Trophoblast cell (in vitro differentiated cells and primary cell): ENCODE measurements at regions not wholly inside any gene's neighbourhood (a gene's known extent, or its start where the extent isn't known, plus 50 kb on each side); places are given as distances from the start of the nearest gene placed in this dataset.
A peak's percentile ranks its signal among the peaks of the same experiment; 100 is the strongest.

Experiments used
- DNase-seq, 2 donors: peaks; one replicate each; pipeline ENCODE4 v3.0.0-alpha.2; 2016
- H2AFZ ChIP-seq: 2 replicates; pipeline ENCODE4 v1.6.1; 2013; ENCODE audit warnings: low read length, moderate library complexity, mild to moderate bottlenecking; ENCODE audit not compliant: insufficient read depth, poor library complexity
- H2AK5ac ChIP-seq: 2 replicates; pipeline ENCODE4 v1.6.1; 2013; ENCODE audit warnings: mild to moderate bottlenecking, low read length
- H2BK120ac ChIP-seq: 2 replicates; pipeline ENCODE4 v1.6.1; 2013; ENCODE audit warnings: low read length, mild to moderate bottlenecking, moderate library complexity; ENCODE audit not compliant: insufficient read depth, poor library complexity
- H2BK12ac ChIP-seq: 2 replicates; pipeline ENCODE4 v1.6.1; 2013; ENCODE audit warnings: mild to moderate bottlenecking, low read length, moderate library complexity
- H2BK5ac ChIP-seq: 2 replicates; pipeline ENCODE4 v1.6.1; 2013; ENCODE audit warnings: low read length, low read depth, moderate library complexity, mild to moderate bottlenecking; ENCODE audit not compliant: poor library complexity
- H3K14ac ChIP-seq: 2 replicates; pipeline ENCODE4 v1.6.1; 2013; ENCODE audit warnings: mild to moderate bottlenecking, low read length
- H3K18ac ChIP-seq: 2 replicates; pipeline ENCODE4 v1.6.1; 2013; ENCODE audit warnings: mild to moderate bottlenecking, low read length
- H3K23ac ChIP-seq: 2 replicates; pipeline ENCODE4 v1.6.1; 2013; ENCODE audit warnings: low read length
- H3K27ac ChIP-seq: 2 replicates; pipeline ENCODE4 v1.5.1; 2013; ENCODE audit warnings: low read depth, mild to moderate bottlenecking, inconsistent platforms, low read length, moderate library complexity
- H3K27me3 ChIP-seq: 2 replicates; pipeline ENCODE4 v1.6.1; 2013; ENCODE audit warnings: inconsistent platforms, mild to moderate bottlenecking, low read length, moderate library complexity; ENCODE audit not compliant: insufficient read depth
- H3K36me3 ChIP-seq, 2 experiments: 1 replicate in 1 of 2; 2 replicates in 1 of 2; pipeline ENCODE4 v1.6.1; 2013; ENCODE audit warnings: low read length in 2 of 2, mild to moderate bottlenecking in 2 of 2, moderate library complexity in 1 of 2; ENCODE audit not compliant: insufficient read depth in 2 of 2, control insufficient read depth in 1 of 2
- H3K4ac ChIP-seq: 2 replicates; pipeline ENCODE4 v1.6.1; 2013; ENCODE audit warnings: low read depth, mild to moderate bottlenecking, low read length, moderate library complexity
- H3K4me1 ChIP-seq, 2 experiments: 1 replicate in 1 of 2; 2 replicates in 1 of 2; pipeline ENCODE4 v1.6.1; 2013; ENCODE audit warnings: low read length in 2 of 2, mild to moderate bottlenecking in 2 of 2, moderate library complexity in 1 of 2; ENCODE audit not compliant: insufficient read depth in 2 of 2, control insufficient read depth in 1 of 2
- H3K4me2 ChIP-seq: 2 replicates; pipeline ENCODE4 v1.6.1; 2013; ENCODE audit warnings: inconsistent platforms, mild to moderate bottlenecking, low read length, moderate library complexity
- H3K4me3 ChIP-seq: 2 replicates; pipeline ENCODE4 v1.5.1; 2013; ENCODE audit warnings: mild to moderate bottlenecking, low read depth, low read length, inconsistent platforms
- H3K79me1 ChIP-seq: one replicate; pipeline ENCODE4 v1.6.1; 2013; ENCODE audit warnings: low read length
- H3K79me2 ChIP-seq: 2 replicates; pipeline ENCODE4 v1.6.1; 2013; ENCODE audit warnings: low read length, mild to moderate bottlenecking; ENCODE audit not compliant: control insufficient read depth, insufficient read depth, poor library complexity
- H3K9ac ChIP-seq: 2 replicates; pipeline ENCODE4 v1.6.1; 2013; ENCODE audit warnings: mild to moderate bottlenecking, low read length
- H3K9me3 ChIP-seq: 2 replicates; pipeline ENCODE4 v1.6.1; 2013; ENCODE audit warnings: low read depth, mild to moderate bottlenecking, control low read depth, inconsistent platforms, low read length; ENCODE audit not compliant: insufficient read depth
- H4K12ac ChIP-seq: 2 replicates; pipeline ENCODE4 v1.6.1; 2013; ENCODE audit warnings: low read depth, mild to moderate bottlenecking, low read length, moderate library complexity
- H4K8ac ChIP-seq: 2 replicates; pipeline ENCODE4 v1.6.1; 2013; ENCODE audit warnings: low read depth, mild to moderate bottlenecking, low read length, moderate library complexity
- H4K91ac ChIP-seq: one replicate; pipeline ENCODE4 v1.6.1; 2013; ENCODE audit warnings: low read depth, mild to moderate bottlenecking, low read length, moderate library complexity
- WGBS: extraction: QIAGEN DNeasy Blood & Tissue Kit; methylation state at CpG from one replicate; pipeline ENCODE4 v1.1.7; 2013; ENCODE audit warnings: missing lambda C conversion rate; ENCODE audit not compliant: insufficient read length, insufficient coverage; ENCODE audit errors: extremely low coverage; 5-methylcytosine and 5-hydroxymethylcytosine counted together

- no CpG with 5 or more reads among the region's 4 CpGs for WGBS
Observed at GRCh38 chr5:161047024-161047423, 195.0 kb upstream of the ATP10B start.

GRCh38 chr5:161042862-161043261 lies 190.9 kb upstream of the ATP10B start:
- Histone ChIP-seq H4K12ac (no peak overlapping the region), H3K23ac (no peak overlapping the region), H2BK5ac (no peak overlapping the region), H3K36me3 (no peaks in the 10 kb centered on the region), H3K18ac (no peak overlapping the region), H3K27ac (no peak overlapping the region), H3K9me3 (no peaks in the 10 kb centered on the region), H3K79me1 (no peaks in the 10 kb centered on the region), H2BK120ac (no peak overlapping the region), H4K8ac (no peak overlapping the region), H2AK5ac (no peak overlapping the region), H3K4me2 (no peak overlapping the region), H2AFZ (no peak overlapping the region), H3K4ac (no peak overlapping the region), H3K79me2 (no peaks in the 10 kb centered on the region), H3K14ac (no peak overlapping the region), H3K9ac (no peak overlapping the region), H3K27me3 (no peaks in the 10 kb centered on the region), H3K4me1 (no peaks in the 10 kb centered on the region), H2BK12ac (no peak overlapping the region), H4K91ac (no peak overlapping the region), H3K4me3 (no peak overlapping the region)
- WGBS = no CpG with 5 or more reads among the region's 3 CpGs
- no peak for DNase-seq

More at GRCh38 chr5:161047024-161047423, 195.0 kb upstream of the ATP10B start:
- Histone ChIP-seq H2AK5ac (no peak overlapping the region), H3K14ac (no peak overlapping the region), H3K27ac (no peak overlapping the region), H3K9ac (no peak overlapping the region), H2BK12ac (no peak overlapping the region), H3K4ac (no peak overlapping the region), H3K4me3 (no peak overlapping the region), H4K8ac (no peak overlapping the region), H3K23ac (no peak overlapping the region), H2AFZ (no peak overlapping the region), H3K4me2 (no peak overlapping the region), H4K91ac (no peak overlapping the region), H2BK120ac (no peak overlapping the region), H4K12ac (no peak overlapping the region), H3K79me2 (no peaks in the 10 kb centered on the region), H3K79me1 (no peaks in the 10 kb centered on the region), H3K4me1 (no peaks in the 10 kb centered on the region), H3K27me3 (no peaks in the 10 kb centered on the region), H2BK5ac (no peak overlapping the region), H3K36me3 (no peaks in the 10 kb centered on the region), H3K9me3 (no peaks in the 10 kb centered on the region), H3K18ac (no peak overlapping the region)
- DNase-seq = no peak

GRCh38 chr5:161042443-161042842 lies 190.4 kb upstream of the ATP10B start:
- H3K79me2 ChIP-seq = no peaks in the 10 kb centered on the region
- no peaks in the 10 kb centered on the region for H3K9me3 ChIP-seq
- H3K23ac ChIP-seq = no peak overlapping the region
- H3K4me1 ChIP-seq = no peaks in the 10 kb centered on the region
- no peak overlapping the region for H2AK5ac ChIP-seq
- no CpG with 5 or more reads among the region's 1 CpG for WGBS
- no peak overlapping the region for H4K12ac ChIP-seq
- H4K8ac ChIP-seq = no peak overlapping the region
- no peak overlapping the region for H2BK120ac ChIP-seq
- no peak overlapping the region for H2BK5ac ChIP-seq
- no peaks in the 10 kb centered on the region for H3K36me3 ChIP-seq
- no peak overlapping the region for H2AFZ ChIP-seq
- no peak overlapping the region for H3K4me3 ChIP-seq
- no peak overlapping the region for H3K9ac ChIP-seq
- DNase-seq = no peak
- no peaks in the 10 kb centered on the region for H3K27me3 ChIP-seq
- H4K91ac ChIP-seq = no peak overlapping the region
- no peak overlapping the region for H3K27ac ChIP-seq
- no peak overlapping the region for H3K4me2 ChIP-seq
- H3K79me1 ChIP-seq = no peaks in the 10 kb centered on the region
- no peak overlapping the region for H3K4ac ChIP-seq
- H3K18ac ChIP-seq = no peak overlapping the region
- H2BK12ac ChIP-seq = no peak overlapping the region
- H3K14ac ChIP-seq = no peak overlapping the region

- WGBS = no CpG with 5 or more reads among the region's 1 CpG
- peak in 1 of 2 donors; percentile 33 for DNase-seq
- Histone ChIP-seq H2AK5ac (no peak overlapping the region), H3K9me3 (no peaks in the 10 kb centered on the region), H3K4me3 (no peak overlapping the region), H2AFZ (no peak overlapping the region), H3K4ac (no peak overlapping the region), H3K36me3 (no peaks in the 10 kb centered on the region), H3K4me1 (no peaks in the 10 kb centered on the region), H4K91ac (no peak overlapping the region), H3K23ac (no peak overlapping the region), H3K14ac (no peak overlapping the region), H2BK5ac (no peak overlapping the region), H3K9ac (no peak overlapping the region), H2BK12ac (no peak overlapping the region), H3K27me3 (no peaks in the 10 kb centered on the region), H4K8ac (no peak overlapping the region), H4K12ac (no peak overlapping the region), H3K27ac (no peak overlapping the region), H3K79me1 (no peaks in the 10 kb centered on the region), H3K4me2 (no peak overlapping the region), H2BK120ac (no peak overlapping the region), H3K18ac (no peak overlapping the region), H3K79me2 (no peaks in the 10 kb centered on the region)
Observed at GRCh38 chr5:161040818-161041217, 188.8 kb upstream of the ATP10B start.
